ENCODE measurements at regions not wholly inside any gene's neighbourhood (a gene's known extent, or its start where the extent isn't known, plus 50 kb on each side); places are given as distances from the start of the nearest gene placed in this dataset.

DNA sequence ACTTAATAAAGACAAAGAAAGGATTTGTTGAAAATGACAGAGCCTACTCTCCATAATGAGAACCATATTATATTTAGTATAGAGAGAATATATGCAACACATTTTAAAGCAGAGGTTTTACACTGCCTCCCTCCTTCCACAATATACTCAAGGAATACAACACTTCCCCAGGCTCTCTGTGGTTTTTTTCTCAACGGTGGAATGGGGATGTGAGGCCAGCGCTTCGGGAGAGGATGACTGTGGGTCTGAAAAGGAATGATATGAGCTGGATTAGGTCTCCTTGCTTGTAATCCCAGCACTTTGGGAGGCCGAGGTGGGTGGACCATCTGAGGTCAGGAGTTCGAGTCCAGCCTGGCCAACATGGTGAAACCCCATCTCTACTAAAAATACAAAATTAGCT lies 348.7 kb upstream of the KLF3 start:
- DNase-seq (ENCODE audit: low read depth, low spot score), result no peak
- in situ Hi-C loops (cut with HindIII; ENCODE audit: low sequenced_read_pairs), result loop anchor here (25.0 kb wide), 1 partner anchor 347 kb away; the partner anchor contains the start of gene KLF3
- TF ChIP-seq CTCF (IDR thresholded peaks at IDR 0.05; ENCODE audit: low read depth, low read length), result no peak
- no peak overlapping the region for H3K4me3 ChIP-seq (ENCODE audit: low read depth, low read length)

DNA sequence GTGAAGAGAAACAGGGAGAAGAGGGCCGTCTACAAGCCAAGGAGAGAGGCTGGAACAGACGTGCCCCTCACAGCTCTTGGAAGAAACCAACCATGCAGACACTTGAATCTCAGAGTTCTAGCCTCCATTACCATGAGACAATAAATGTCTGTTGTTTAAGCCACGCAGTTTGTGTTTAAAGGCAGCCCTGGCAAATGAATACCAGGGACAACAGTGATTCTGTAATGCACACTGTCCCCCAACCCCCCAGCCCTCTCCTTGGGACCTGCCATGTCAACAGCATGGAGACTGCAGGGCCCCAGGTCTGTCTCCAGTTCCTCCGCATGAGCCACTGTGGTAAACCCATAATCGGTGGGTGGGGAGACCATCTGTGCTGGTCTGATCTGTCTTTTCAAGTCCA lies 348.0 kb upstream of the KLF3 start:
- no peak for DNase-seq (ENCODE audit: low read depth, low spot score)
- no peak for TF ChIP-seq CTCF (IDR thresholded peaks at IDR 0.05; ENCODE audit: low read depth, low read length)
- H3K4me3 ChIP-seq (ENCODE audit: low read depth, low read length), result no peak overlapping the region
- in situ Hi-C loops (cut with HindIII; ENCODE audit: low sequenced_read_pairs), result loop anchor here (25.0 kb wide), 1 partner anchor 346 kb away; the partner anchor contains the start of gene KLF3

DNA sequence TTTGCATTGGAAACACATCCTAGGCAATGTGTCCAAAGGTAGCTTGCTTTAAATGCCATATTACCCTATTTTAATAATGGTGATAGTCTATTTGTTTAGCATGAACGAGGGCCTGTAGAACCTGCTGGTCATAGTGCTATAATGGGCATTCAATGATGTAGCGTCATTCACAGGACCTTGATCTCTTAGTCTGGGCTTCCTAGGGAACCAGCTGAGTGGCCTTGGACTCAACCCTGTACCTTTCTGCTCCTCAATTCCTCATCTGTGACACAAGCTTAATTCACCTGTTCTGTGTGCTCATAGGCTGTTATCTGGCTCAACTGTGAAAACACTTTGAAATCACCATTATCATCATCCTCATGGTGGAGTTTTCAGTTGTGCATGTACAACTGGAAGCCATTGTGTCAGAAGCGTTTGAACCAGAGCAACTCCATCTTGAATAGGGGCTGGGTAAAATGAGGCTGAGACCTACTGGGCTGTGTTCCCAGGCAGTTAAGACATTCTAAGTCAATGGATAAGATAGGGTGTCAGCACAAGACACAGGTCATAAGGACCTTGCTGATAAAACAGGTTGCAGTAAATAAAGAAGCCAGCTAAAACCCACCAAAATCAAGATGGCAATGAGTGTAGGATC lies 346.8 kb upstream of the KLF3 start:
- no peak overlapping the region for H3K4me3 ChIP-seq (ENCODE audit: low read depth, low read length)
- TF ChIP-seq CTCF (IDR thresholded peaks at IDR 0.05; ENCODE audit: low read depth, low read length), result no peak
- DNase-seq (ENCODE audit: low read depth, low spot score), result no peak
- in situ Hi-C loops (cut with HindIII; ENCODE audit: low sequenced_read_pairs), result loop anchor here (25.0 kb wide), 1 partner anchor 345 kb away; the partner anchor contains the start of gene KLF3

DNA sequence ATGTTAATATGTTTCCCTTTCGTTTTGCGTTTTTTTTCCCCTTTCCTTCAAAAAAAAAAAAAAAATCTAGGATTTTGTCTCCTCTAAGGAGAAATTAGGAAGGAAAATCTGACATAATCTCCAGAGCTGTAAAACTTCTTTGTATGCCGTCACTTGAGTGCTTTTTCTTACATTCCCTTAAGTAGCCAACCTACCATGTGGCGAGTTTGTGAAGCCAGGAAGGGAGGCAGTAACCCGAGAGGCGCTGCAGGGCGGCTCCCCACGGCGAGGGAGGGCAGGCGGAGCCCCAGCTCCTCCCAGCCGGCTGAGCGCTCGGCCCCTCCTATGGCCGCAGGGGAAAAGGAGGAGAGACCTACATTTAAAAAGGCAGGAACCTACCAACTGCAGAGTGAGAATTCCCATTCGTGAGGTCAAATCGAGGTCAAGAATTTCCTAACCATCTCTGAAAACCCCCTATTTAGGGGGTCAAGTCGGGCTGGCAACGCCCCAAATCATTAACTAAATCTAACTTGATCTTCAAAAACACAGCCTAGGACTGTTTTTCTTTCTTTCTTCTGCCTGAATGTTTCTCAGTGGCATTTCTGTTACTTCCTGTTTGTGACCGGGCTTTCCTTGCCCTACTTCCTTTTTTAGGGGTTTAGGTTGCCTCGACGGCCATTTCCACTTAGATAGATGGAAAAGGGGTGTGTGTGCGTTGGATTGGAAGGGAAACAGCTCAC lies 345.1 kb upstream of the KLF3 start:
- in situ Hi-C loops (cut with HindIII; ENCODE audit: low sequenced_read_pairs), result loop anchor here (25.0 kb wide), 1 partner anchor 343 kb away; the partner anchor contains the start of gene KLF3

DNA sequence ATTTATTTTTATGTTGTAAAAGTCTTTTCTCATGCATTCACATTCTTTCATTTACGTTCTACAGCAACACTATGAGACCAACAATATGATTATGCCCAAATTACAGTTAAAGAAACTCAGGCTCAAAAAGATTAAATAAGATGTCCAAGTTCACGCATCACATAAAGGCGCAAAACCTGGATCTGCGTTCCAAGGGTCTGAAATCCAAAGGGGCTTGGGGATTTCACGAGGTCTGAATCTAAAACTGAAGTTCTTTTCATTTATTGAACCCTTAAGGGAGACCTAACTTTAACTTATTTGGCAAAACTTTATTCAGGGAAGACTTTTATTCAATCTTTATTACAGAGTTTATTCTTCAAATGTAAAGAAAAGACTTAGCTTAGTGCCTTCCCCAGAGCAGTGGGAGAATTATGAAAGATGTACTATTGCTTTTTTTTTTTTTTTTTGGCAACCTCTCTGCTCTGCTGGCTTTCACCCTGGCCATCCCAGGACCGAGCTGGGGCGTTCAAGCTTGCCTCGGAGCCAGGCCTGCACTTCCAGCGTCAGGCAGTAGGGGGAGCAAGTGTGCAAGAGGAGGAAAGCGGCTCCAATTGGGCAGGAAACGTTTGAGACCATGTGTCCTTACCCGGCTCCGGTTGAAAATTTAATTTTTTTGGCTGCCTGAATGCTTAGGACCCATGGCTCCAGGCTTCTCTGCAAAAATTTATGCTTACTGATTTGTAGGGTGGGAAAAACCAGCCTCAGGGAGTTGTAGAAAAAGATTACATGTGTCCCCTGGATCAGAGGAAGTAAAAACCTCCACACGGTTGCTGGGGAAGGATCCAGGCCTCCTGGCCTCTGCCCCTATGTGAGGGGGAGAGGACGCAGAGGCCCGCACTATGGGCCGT lies 344.3 kb upstream of the KLF3 start:
- in situ Hi-C loops (cut with HindIII; ENCODE audit: low sequenced_read_pairs), result loop anchor here (25.0 kb wide), 1 partner anchor 343 kb away; the partner anchor contains the start of gene KLF3
- DNase-seq (ENCODE audit: low read depth, low spot score), result peak; percentile 91
- peak; percentile 100 for TF ChIP-seq CTCF (IDR thresholded peaks at IDR 0.05; ENCODE audit: low read depth, low read length)
- H3K4me3 ChIP-seq (ENCODE audit: low read depth, low read length), result no peak overlapping the region

More for the DNA sequence above, 345.1 kb upstream of the KLF3 start:
- DNase-seq (ENCODE audit: low read depth, low spot score), result peak; percentile 98
- no peak for TF ChIP-seq CTCF (IDR thresholded peaks at IDR 0.05; ENCODE audit: low read depth, low read length)
- H3K4me3 ChIP-seq (ENCODE audit: low read depth, low read length), result no peak overlapping the region

- no peak overlapping the region for H3K4me3 ChIP-seq (ENCODE audit: low read depth, low read length)
- TF ChIP-seq CTCF (IDR thresholded peaks at IDR 0.05; ENCODE audit: low read depth, low read length), result no peak
- in situ Hi-C loops (cut with HindIII; ENCODE audit: low sequenced_read_pairs), result loop anchor here (25.0 kb wide), 1 partner anchor 342 kb away; the partner anchor contains the start of gene KLF3
- DNase-seq (ENCODE audit: low read depth, low spot score), result no peak
Measured at GRCh38 chr4:38320343-38320695, 343.7 kb upstream of the KLF3 start.

Data from astrocyte of the spinal cord (primary cell).